HepG2 (cell line): ENCODE measurements at regions not wholly inside any gene's neighbourhood (a gene's known extent, or its start where the extent isn't known, plus 50 kb on each side); places are given as distances from the start of the nearest gene placed in this dataset.

Experiments used
- BCL3 ChIP-seq: sonication (generic); formaldehyde crosslinking; IDR thresholded peaks from 2 replicates; pipeline ENCODE4 v1.5.1; 2020; ENCODE audit warnings: mild to moderate bottlenecking, missing genetic modification reagents, moderate library complexity
- E2F2 ChIP-seq: sonication (generic); formaldehyde crosslinking; IDR thresholded peaks from 2 replicates; pipeline ENCODE4 v1.4.0; 2020; ENCODE audit warnings: missing genetic modification reagents, borderline replicate concordance
- SKIL ChIP-seq: sonication (generic); formaldehyde crosslinking; IDR thresholded peaks from 2 replicates; pipeline ENCODE4 v1.8.0; 2022; ENCODE audit warnings: missing genetic modification reagents, mild to moderate bottlenecking, moderate library complexity, borderline replicate concordance
- SNAPC5 ChIP-seq: sonication (generic); formaldehyde crosslinking; IDR thresholded peaks from 2 replicates; pipeline ENCODE4 v1.8.1; 2023; ENCODE audit warnings: mild to moderate bottlenecking, missing genetic modification reagents, borderline replicate concordance
- THAP9 ChIP-seq: sonication (generic); formaldehyde crosslinking; IDR thresholded peaks from 2 replicates; pipeline ENCODE4; 2020; ENCODE audit warnings: missing genetic modification reagents, mild to moderate bottlenecking, borderline replicate concordance
- ZGPAT ChIP-seq: IDR thresholded peaks from 2 replicates; pipeline ENCODE4 v1.6.1; 2016; ENCODE audit warnings: mild to moderate bottlenecking
- ZNF432 ChIP-seq: sonication (generic); formaldehyde crosslinking; IDR thresholded peaks from 2 replicates; pipeline ENCODE4 v1.5.0; 2020; ENCODE audit warnings: missing genetic modification reagents, mild to moderate bottlenecking, borderline replicate concordance
- ZNF646 ChIP-seq: sonication (generic); formaldehyde crosslinking; IDR thresholded peaks from 2 replicates; pipeline ENCODE4 v1.9.0; 2021; ENCODE audit warnings: mild to moderate bottlenecking, missing genetic modification reagents
- ZNF841 ChIP-seq: sonication (generic); formaldehyde crosslinking; IDR thresholded peaks from 2 replicates; pipeline ENCODE4 v1.8.1; 2023; ENCODE audit warnings: missing genetic modification reagents, borderline replicate concordance

- no peak for TF ChIP-seq ZNF646 (CRISPR knock-in tag)
- no peak for TF ChIP-seq E2F2
- TF ChIP-seq BCL3 (CRISPR knock-in tag): no peak
- no peak for TF ChIP-seq ZGPAT (CRISPR knock-in tag)
- TF ChIP-seq SKIL (CRISPR knock-in tag): no peak
- TF ChIP-seq THAP9 (CRISPR knock-in tag): no peak
- TF ChIP-seq ZNF432: no peak
- TF ChIP-seq SNAPC5 (CRISPR knock-in tag): no peak
- no peak for TF ChIP-seq ZNF841 (CRISPR knock-in tag)
Observed at GRCh38 chr19:29329460-29330134, 116.6 kb upstream of the UQCRFS1 start (continued).
